HG03097 (cell line): ENCODE measurements at regions not wholly inside any gene's neighbourhood (a gene's known extent, or its start where the extent isn't known, plus 50 kb on each side); places are given as distances from the start of the nearest gene placed in this dataset.

Experiments used
- ATAC-seq: cut with Tn5 transposase; IDR thresholded peaks from one replicate; pipeline ENCODE4 v1.9.1; 2021; ENCODE audit not compliant: unreplicated experiment, low FRiP score

GRCh38 chr1:229989591-229990248 lies 77.3 kb upstream of the GALNT2 start:
- ATAC-seq: no peak

GRCh38 chr1:229990326-229990725 lies 76.7 kb upstream of the GALNT2 start:
- no peak for ATAC-seq

GRCh38 chr1:229991104-229991513 lies 75.9 kb upstream of the GALNT2 start:
- no peak for ATAC-seq

GRCh38 chr1:229991724-229992333 lies 75.2 kb upstream of the GALNT2 start:
- no peak for ATAC-seq

GRCh38 chr1:229993060-229993459 lies 74.0 kb upstream of the GALNT2 start:
- ATAC-seq: no peak

GRCh38 chr1:229993894-229994293 lies 73.1 kb upstream of the GALNT2 start:
- ATAC-seq: no peak

- no peak for ATAC-seq
Observed at GRCh38 chr1:229999004-229999670, 67.9 kb upstream of the GALNT2 start.

- ATAC-seq: no peak
Observed at GRCh38 chr1:230000493-230001184, 66.4 kb upstream of the GALNT2 start.

- no peak for ATAC-seq
Observed at GRCh38 chr1:230002164-230002803, 64.8 kb upstream of the GALNT2 start.

GRCh38 chr1:230003409-230003808 lies 63.6 kb upstream of the GALNT2 start:
- ATAC-seq: no peak

- ATAC-seq: no peak
Observed at GRCh38 chr1:230005040-230005439, 62.0 kb upstream of the GALNT2 start.

GRCh38 chr1:230008721-230009120 lies 58.3 kb upstream of the GALNT2 start:
- no peak for ATAC-seq

- no peak for ATAC-seq
Observed at GRCh38 chr1:230009611-230010313, 57.3 kb upstream of the GALNT2 start.

GRCh38 chr1:230010603-230011332 lies 56.3 kb upstream of the GALNT2 start:
- no peak for ATAC-seq

- ATAC-seq: no peak
Observed at GRCh38 chr1:230011333-230012092, 55.5 kb upstream of the GALNT2 start.

GRCh38 chr1:230012093-230012393 lies 55.0 kb upstream of the GALNT2 start:
- no peak for ATAC-seq

- no peak for ATAC-seq
Observed at GRCh38 chr1:230012741-230013140, 54.3 kb upstream of the GALNT2 start.

GRCh38 chr1:230016159-230016558 lies 50.9 kb upstream of the GALNT2 start:
- ATAC-seq: no peak
